Stimulated activated naive B cell treated with anti-CD40 and anti-IgM and Interleukin-4, amounts not matched to agents 10 μg/mL and 1 μg/mL and 100 μg/mL, for 72 hours (primary cell): ENCODE measurements at regions not wholly inside any gene's neighbourhood (a gene's known extent, or its start where the extent isn't known, plus 50 kb on each side); places are given as distances from the start of the nearest gene placed in this dataset.

Experiments
- ATAC-seq, 2 donors: fragments of 150-1000 bp; cut with Tn5 transposase; replicated peaks; 2 replicates each; pipeline ENCODE4 v1.10.0; 2021; ENCODE audit warnings: moderate library complexity in 1 of 2
- DNase-seq: peaks from one replicate; pipeline ENCODE4 v3.0.0; 2021
- H3K27ac Mint-ChIP-seq: one replicate; pipeline ENCODE4 v1.8.0; 2022; ENCODE audit warnings: mild to moderate bottlenecking, mixed read lengths
- H3K27me3 Mint-ChIP-seq, 2 donors: one replicate each; pipeline ENCODE4 v1.8.0; 2022; ENCODE audit warnings: mixed read lengths in 2 of 2
- H3K36me3 Mint-ChIP-seq, 2 donors: one replicate each; pipeline ENCODE4 v1.8.0; 2022; ENCODE audit warnings: mixed read lengths in 2 of 2, mild to moderate bottlenecking in 1 of 2
- H3K4me1 Mint-ChIP-seq, 2 donors: one replicate each; pipeline ENCODE4 v1.8.0; 2022; ENCODE audit warnings: mixed read lengths in 2 of 2, mild to moderate bottlenecking in 1 of 2
- H3K4me3 Mint-ChIP-seq, 2 donors: one replicate each; pipeline ENCODE4 v1.8.0; 2022; ENCODE audit warnings: mild to moderate bottlenecking in 2 of 2, mixed read lengths in 2 of 2, moderate library complexity in 1 of 2
- H3K9me3 Mint-ChIP-seq, 2 donors: one replicate each; pipeline ENCODE4 v1.8.0; 2022; ENCODE audit warnings: mixed read lengths in 2 of 2, mild to moderate bottlenecking in 1 of 2

DNA sequence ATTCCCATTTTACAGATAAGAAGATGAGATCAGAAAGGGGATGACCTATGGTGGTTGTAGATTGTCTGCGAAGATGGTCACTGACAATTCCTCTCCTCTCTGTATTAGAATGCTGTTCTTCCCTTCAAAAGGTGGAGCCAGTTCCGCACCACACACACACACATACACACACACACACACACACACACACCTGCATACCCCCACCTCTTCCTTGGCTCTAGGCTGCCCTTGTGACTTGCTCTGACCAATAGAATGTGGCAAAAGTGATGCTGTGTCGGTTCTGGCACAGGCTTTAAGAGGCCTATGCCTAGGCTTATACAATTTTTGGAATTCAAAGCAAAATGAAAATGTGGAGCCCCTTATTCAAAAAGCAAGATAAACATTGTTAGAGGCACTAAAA, 88.0 kb downstream of the ZFP36L2 start:
- peaks cover 0 to 2% of the 10 kb centered on the region in 2 donors for H3K9me3 Mint-ChIP-seq
- no peak overlapping the region for H3K4me3 Mint-ChIP-seq
- H3K4me1 Mint-ChIP-seq: peaks cover 53 to 70% of the 10 kb centered on the region in 2 donors
- H3K27me3 Mint-ChIP-seq: no peaks in the 10 kb centered on the region
- ATAC-seq (no peak), DNase-seq (no peak)
- no peaks in the 10 kb centered on the region for H3K36me3 Mint-ChIP-seq
- no peak overlapping the region for H3K27ac Mint-ChIP-seq

DNA sequence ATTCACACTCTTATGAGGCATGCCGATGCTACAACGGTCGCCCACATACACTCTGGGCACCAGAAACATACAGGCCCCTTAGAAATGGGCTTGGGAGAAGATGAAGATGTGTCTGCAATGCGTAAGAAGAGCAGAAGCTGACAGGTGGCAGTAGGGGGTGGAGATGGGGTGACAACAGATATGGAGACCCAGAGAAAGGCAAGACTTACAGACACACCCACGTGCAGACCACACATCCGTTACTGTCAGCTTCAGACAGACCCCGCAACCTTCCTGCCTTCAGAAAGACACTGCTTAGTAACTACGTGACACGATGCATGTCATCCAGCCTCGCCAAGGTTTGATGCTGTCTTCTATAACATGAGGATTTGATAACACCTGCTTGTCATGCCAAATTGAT, 89.5 kb downstream of the ZFP36L2 start:
- no peak overlapping the region for H3K4me3 Mint-ChIP-seq
- H3K27me3 Mint-ChIP-seq: no peaks in the 10 kb centered on the region
- peak; percentile 8 to 27 for ATAC-seq
- DNase-seq: no peak
- H3K4me1 Mint-ChIP-seq: peaks cover 58 to 74% of the 10 kb centered on the region in 2 donors
- no peaks in the 10 kb centered on the region for H3K36me3 Mint-ChIP-seq
- no peaks in the 10 kb centered on the region for H3K9me3 Mint-ChIP-seq
- peak overlapping the region; percentile 78 for H3K27ac Mint-ChIP-seq

DNA sequence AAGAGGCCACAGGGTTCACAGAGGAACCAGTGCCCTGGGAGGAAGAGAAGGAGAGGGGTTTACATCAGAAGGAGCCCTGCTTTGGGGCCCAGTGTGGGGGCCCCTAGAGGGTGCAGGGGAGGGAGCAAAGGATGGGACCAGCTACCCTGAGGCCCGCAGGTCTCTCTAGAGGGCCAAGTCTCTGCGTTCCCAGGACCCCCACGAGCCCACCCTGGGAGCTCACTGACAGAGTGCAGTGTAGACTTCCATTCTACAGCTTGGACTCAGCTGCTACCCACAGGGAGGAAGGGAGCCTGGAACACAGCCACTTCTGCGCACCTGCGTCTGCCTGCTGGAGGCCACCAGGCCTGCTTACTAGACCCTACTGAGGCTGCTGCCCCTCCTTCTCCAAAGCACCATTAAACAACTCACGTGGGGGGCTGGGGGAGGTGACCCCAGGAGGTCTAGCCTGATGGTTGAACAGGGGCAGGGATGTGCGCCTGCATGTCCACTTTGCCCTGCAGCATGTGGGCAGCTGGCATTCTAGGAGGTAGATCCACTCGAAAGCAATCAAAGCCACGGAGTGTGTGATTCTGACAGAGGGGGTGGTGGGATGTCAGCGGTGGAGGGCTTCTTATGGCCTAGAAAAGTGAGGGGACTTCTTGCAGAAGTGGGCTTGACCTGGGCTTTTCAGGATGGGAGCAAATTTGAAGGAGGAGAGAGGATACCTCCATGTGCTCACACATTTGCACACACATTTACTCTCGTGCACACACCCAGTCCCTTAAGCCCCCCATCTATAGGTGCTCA, 90.2 kb downstream of the ZFP36L2 start:
- ATAC-seq (no peak), DNase-seq (no peak)
- Mint-ChIP-seq H3K27me3 (no peaks in the 10 kb centered on the region), H3K27ac (peak overlapping the region; percentile 48), H3K4me1 (peaks cover 63 to 77% of the 10 kb centered on the region in 2 donors), H3K4me3 (peak overlapping the region in 1 of 2 donors; percentile 20), H3K9me3 (no peaks in the 10 kb centered on the region), H3K36me3 (no peaks in the 10 kb centered on the region)

DNA sequence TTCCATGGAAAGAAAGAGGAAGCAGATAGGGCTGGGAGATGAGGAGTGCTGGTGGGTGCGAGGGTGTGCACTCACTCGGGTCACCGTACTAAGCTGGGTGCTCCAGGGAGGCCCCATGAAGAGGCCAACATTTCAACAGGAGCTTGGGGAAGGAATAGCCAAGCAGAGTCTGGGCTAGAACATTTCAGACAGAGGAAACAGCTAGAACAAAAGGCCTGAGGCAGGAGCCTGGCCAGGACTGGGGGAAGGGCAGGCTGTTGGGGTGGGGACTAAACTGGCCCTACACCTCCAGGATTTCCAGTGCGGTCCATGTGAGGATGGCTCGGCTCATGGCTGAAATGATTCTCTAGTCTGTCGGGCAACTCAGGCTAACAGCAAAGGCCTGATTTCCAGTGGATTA, 90.8 kb downstream of the ZFP36L2 start:
- peak overlapping the region; percentile 48 for H3K27ac Mint-ChIP-seq
- no peaks in the 10 kb centered on the region for H3K36me3 Mint-ChIP-seq
- H3K4me3 Mint-ChIP-seq: peak overlapping the region in 1 of 2 donors; percentile 20
- peaks cover 68 to 83% of the 10 kb centered on the region in 2 donors for H3K4me1 Mint-ChIP-seq
- no peaks in the 10 kb centered on the region for H3K9me3 Mint-ChIP-seq
- no peak for DNase-seq
- no peak for ATAC-seq
- no peaks in the 10 kb centered on the region for H3K27me3 Mint-ChIP-seq

DNA sequence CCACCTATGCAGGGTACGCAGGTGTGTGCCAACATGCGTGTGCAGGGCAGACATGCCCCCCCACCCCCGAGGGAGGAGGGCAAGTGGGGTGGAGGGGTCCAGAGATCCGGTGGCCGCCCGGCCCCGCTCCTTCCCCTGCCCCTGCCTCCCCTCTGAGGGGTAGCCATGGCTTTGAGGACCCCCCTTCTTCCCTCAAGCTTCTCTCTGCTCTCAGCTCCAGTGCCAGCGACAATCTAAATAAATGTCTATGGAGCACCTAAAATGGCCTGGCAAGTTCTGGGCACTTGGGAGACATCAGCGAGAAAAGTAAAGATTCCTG, 91.9 kb downstream of the ZFP36L2 start:
- H3K9me3 Mint-ChIP-seq: no peaks in the 10 kb centered on the region
- H3K4me3 Mint-ChIP-seq: no peak overlapping the region
- H3K4me1 Mint-ChIP-seq: peaks cover 73 to 86% of the 10 kb centered on the region in 2 donors

DNA sequence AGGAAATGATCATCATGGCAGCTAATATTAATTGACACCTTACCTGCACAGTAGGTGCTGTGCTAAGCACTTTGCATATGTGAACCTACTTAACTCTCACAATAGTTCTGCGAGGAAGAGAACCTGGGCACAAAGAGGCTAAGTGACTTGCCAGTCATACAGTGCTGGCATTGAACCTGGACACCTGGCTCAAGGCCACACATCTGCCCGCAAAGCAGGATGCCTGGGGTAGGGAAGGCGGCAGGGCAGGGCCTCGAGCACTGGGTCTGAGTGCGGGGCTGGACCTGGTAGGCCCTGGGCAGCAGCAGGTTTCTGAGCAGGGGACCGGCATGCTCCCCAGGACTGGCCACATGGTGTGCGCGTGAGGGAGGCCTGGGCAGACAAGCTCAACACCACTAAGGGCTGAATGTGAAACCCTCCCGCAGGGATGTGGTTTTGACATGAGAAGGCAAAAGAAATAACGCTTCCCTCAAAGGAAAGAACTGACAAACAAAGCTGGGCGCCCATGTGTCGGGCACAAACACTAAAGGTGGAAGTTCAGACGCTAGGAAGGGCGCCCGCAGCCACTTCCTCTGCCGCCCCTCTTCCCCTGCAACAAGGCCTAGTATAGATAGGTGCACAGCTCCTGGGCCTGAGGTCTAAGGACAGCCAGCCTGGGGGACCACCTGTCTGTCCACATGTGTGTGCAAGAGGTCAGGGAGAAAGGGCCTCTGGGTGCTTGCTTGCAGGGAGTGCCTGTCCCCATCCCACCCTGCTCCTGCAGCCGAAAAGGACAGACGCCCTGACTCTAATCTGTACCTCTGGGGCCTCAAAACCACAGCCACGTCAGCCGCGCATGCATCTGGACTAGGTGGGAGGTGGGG, 92.5 kb downstream of the ZFP36L2 start:
- H3K27me3 Mint-ChIP-seq: no peaks in the 10 kb centered on the region
- H3K4me3 Mint-ChIP-seq: peak overlapping the region in 1 of 2 donors; percentile 39
- H3K4me1 Mint-ChIP-seq: peaks cover 72 to 88% of the 10 kb centered on the region in 2 donors
- peak overlapping the region; percentile 53 for H3K27ac Mint-ChIP-seq
- ATAC-seq (peak; percentile 51 to 60), DNase-seq (peak; percentile 66)
- no peaks in the 10 kb centered on the region for H3K9me3 Mint-ChIP-seq
- H3K36me3 Mint-ChIP-seq: no peaks in the 10 kb centered on the region

More for the DNA sequence above, 91.9 kb downstream of the ZFP36L2 start:
- DNase-seq: no peak
- H3K27ac Mint-ChIP-seq: peak overlapping the region; percentile 53
- no peaks in the 10 kb centered on the region for H3K36me3 Mint-ChIP-seq
- no peaks in the 10 kb centered on the region for H3K27me3 Mint-ChIP-seq
- ATAC-seq: no peak

DNA sequence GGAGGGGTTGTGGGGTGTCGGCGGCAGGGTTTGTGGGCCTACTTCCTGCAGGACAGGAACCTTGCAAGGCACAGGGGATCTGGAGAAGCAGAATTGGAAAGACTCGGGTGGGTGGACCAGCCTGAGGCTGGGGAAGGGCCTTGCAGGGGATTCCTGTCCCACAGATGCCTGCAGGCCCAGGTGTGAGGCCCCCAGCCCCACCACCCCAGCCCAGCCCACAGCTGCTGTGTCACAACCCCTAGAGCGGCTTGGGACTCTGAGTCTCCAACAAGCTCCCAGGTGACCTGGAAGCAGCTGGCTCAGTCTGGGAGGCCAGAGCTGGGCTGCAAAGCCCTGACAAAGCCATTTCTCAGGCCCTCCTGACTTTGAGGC, 93.1 kb downstream of the ZFP36L2 start:
- Mint-ChIP-seq H3K36me3 (no peaks in the 10 kb centered on the region), H3K9me3 (no peaks in the 10 kb centered on the region), H3K27ac (peak overlapping the region; percentile 53), H3K27me3 (no peaks in the 10 kb centered on the region), H3K4me3 (no peak overlapping the region), H3K4me1 (peaks cover 76 to 94% of the 10 kb centered on the region in 2 donors)
- no peak for ATAC-seq
- DNase-seq: no peak

DNA sequence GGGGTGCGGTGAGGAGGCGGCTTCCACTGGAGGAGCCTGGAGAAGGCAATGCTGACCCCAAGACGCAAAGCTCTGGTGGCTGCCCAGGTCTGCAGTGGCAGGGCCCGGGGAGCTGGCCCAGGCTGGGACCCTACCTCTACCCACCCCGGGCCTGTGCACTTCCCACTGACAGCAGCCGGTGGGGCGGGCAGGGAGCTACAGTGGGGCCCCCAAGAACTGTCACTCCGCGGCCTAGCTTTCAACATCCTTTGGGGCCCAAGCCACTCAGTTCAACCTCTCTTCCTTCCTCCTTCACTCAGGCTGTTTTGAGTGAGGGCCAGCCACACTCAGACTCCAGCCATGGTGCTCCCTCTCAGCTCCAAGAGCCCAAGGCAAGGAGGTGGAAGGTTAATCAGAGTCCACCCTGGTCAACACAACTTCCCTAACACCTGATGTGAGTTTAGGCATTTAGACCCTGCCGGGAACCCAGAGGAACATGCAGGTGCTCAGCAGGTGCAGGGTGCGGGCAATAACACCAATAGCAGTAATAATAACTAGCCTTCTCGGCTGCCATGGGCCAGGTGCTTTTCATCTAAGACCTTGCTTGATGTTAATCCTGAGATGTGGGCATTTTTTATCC, 93.6 kb downstream of the ZFP36L2 start:
- ATAC-seq (no peak), DNase-seq (no peak)
- H3K27me3 Mint-ChIP-seq: no peaks in the 10 kb centered on the region
- peaks cover 79 to 97% of the 10 kb centered on the region in 2 donors for H3K4me1 Mint-ChIP-seq
- H3K9me3 Mint-ChIP-seq: no peaks in the 10 kb centered on the region
- H3K36me3 Mint-ChIP-seq: no peaks in the 10 kb centered on the region
- peak overlapping the region; percentile 53 for H3K27ac Mint-ChIP-seq
- H3K4me3 Mint-ChIP-seq: no peak overlapping the region

DNA sequence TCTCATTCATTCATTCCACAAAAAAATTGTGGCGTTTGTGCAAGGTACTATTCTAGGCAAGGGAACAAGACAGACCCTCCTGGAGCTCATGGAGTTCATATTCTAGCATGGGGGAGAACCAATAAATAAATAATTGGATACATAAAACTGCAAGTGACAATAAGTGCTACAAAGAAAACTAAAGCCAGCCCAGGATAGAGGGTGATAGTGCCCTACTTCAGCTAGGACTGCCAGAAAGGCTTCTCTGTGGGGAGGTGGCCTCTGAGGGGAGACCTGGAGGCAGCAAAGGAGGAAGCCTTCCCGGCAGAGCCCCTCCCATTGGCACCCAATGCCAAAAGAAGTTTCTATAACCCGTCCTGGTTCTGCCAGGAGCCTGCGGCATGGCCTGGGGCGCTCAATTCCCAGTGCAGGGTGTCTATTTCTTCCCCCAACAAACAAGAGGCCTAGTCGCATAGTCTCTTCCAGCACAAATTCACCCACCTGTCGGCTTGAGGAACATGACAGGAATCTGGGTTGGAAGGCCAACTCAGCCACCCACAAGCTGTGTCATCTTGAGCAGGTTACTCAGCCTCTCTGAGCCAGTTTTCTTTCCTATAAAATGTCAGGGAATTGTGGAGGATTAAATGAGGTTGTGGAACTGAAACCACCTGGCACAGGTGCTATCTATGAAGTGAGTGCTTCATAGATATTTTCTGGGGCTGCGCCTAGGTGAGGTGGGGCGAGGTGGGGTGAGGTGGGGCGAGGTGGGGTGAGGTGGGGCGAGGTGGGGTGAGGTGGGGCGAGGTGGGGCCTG, 94.3 kb downstream of the ZFP36L2 start:
- no peak for DNase-seq
- Mint-ChIP-seq H3K27ac (no peak overlapping the region), H3K4me1 (peaks cover 77 to 97% of the 10 kb centered on the region in 2 donors)

DNA sequence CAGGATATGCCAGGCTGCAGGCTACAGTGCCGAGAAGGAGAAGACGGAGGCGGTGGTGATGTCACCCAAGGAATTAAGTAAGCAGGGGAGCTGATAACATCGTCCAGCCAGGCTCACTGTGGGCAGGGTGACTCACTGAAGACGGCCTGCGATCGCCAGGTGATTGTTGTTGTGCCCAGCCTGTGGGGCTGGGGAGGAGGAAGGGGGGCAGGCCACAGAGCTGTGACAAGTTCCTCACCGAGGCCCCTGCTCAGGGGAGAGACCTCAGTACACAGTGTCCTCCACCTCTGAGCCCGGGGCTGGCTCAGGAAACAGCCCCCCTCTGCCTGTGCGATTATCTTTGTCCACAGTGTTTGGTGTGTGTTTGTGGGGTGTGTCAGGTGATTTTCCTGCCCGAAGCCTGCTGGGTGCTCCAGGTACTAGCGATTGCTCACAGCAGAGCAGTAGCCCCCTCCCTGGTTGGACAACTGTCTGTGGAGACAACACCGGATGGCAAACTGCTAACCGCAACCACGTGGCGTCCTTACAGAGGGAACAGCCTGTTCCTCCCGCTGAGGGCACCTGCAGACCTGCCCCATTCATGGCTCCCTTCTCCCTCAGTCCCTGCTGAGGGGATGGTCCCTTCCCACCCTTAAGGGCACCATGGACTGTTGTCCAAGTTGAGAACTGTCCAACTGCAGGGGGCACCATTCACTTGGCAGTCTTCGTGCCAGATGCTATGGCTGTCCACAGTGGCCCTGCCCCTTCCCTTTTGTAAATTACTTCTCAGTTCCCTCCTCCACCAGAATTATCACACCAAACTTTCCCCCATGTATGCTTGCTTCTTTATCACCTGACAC, 95.1 kb downstream of the ZFP36L2 start:
- DNase-seq (peak; percentile 62), ATAC-seq (peak; percentile 52 to 56)
- Mint-ChIP-seq H3K9me3 (no peaks in the 10 kb centered on the region), H3K4me1 (peaks cover 70 to 92% of the 10 kb centered on the region in 2 donors), H3K36me3 (no peaks in the 10 kb centered on the region), H3K4me3 (no peak overlapping the region), H3K27me3 (no peaks in the 10 kb centered on the region), H3K27ac (peak overlapping the region; percentile 54)

More for the DNA sequence above, 94.3 kb downstream of the ZFP36L2 start:
- ATAC-seq: no peak
- H3K9me3 Mint-ChIP-seq: no peaks in the 10 kb centered on the region
- H3K36me3 Mint-ChIP-seq: no peaks in the 10 kb centered on the region
- no peaks in the 10 kb centered on the region for H3K27me3 Mint-ChIP-seq
- H3K4me3 Mint-ChIP-seq: peak overlapping the region in 1 of 2 donors; percentile 7

DNA sequence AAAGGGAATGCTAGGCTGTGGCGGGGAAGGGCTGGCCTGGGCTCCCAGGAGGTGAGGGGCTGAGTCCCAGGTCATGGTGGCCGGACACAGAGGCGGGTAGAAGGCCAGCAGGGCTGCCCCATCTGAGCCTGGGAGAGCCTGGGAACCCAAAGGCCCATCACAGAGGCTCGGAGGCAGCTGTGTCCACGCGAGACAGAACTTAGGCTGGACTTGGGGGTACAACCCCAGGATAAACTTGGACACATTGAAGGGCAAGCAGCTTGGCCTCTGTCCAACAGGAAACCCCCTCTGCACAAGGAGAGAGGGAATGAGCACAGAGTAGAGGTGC, 95.9 kb downstream of the ZFP36L2 start:
- ATAC-seq: no peak
- peaks cover 70 to 92% of the 10 kb centered on the region in 2 donors for H3K4me1 Mint-ChIP-seq
- peak overlapping the region; percentile 59 to 60 for H3K4me3 Mint-ChIP-seq

DNA sequence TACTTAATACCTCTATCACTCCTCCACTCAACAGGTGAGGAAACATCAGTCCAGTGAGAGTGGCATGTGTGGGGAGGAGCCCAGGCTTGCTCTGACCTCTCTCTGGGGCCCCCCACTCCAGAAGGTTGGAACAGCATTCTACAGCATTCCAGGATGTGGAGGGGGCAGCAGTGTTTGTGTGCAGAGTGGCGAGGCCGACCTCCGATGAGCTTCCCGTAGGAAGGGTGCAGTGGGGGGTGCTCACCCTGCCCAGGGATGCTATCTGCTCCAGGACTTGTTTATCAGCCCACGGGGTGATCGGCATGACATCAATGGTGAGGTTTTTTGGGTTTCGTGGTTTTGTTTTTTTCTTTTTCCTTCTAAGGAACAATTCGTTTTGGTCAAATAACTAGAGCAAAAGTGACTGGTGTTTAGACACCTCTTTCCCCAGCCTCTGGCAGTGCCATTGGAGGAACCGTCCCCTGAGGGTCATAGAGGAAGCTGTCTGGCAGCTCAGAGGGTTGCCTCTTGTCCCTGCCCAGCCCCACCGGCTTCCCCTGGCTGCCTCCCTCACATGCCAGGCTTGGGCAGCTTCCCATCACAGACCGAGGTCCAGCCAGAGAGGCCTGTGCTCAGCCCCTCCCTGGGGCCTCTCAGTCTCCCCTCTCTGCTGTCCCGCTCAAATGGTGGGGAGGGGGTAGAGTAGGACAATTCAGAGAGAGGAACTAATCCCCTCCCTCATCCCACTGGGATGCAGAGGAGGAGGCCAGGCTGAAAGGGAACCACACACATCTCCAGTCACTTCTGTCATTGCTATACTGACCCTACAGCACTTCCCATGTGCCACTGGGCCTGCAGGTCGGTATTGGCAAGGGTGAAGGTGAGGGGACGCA, 96.5 kb downstream of the ZFP36L2 start:
- Mint-ChIP-seq H3K4me1 (peaks cover 66 to 93% of the 10 kb centered on the region in 2 donors), H3K9me3 (no peaks in the 10 kb centered on the region), H3K4me3 (peak overlapping the region; percentile 59 to 60), H3K27ac (peak overlapping the region; percentile 91), H3K36me3 (no peaks in the 10 kb centered on the region), H3K27me3 (no peaks in the 10 kb centered on the region)
- ATAC-seq: peak; percentile 38 to 56
- peak; percentile 51 for DNase-seq

More for the DNA sequence above, 95.9 kb downstream of the ZFP36L2 start:
- Mint-ChIP-seq H3K9me3 (no peaks in the 10 kb centered on the region), H3K27ac (peak overlapping the region; percentile 91), H3K36me3 (no peaks in the 10 kb centered on the region), H3K27me3 (no peaks in the 10 kb centered on the region)
- DNase-seq: no peak
